GM12878 (cell line): ENCODE measurements at regions not wholly inside any gene's neighbourhood (a gene's known extent, or its start where the extent isn't known, plus 50 kb on each side); places are given as distances from the start of the nearest gene placed in this dataset.

Source experiments
- CTCF ChIP-seq, 3 experiments: IDR thresholded peaks in 2 of 3; conservative IDR thresholded peaks in 1 of 3; 2 replicates each; pipeline ENCODE4 v1.5.1; 2011; ENCODE audit warnings: low read depth in 3 of 3, low read length in 3 of 3, mild to moderate bottlenecking in 3 of 3, control low read depth in 2 of 3, moderate library complexity in 2 of 3, inconsistent platforms in 1 of 3, mixed read lengths in 1 of 3; ENCODE audit not compliant: control insufficient read depth in 2 of 3, insufficient read depth in 1 of 3; ENCODE audit errors: extremely low read depth in 1 of 3
- EP300 ChIP-seq, 2 experiments: fragments of 150-350 bp in 1 of 2; IDR thresholded peaks; 2 replicates each; pipeline ENCODE4 v1.6.1; 2011 to 2012; ENCODE audit warnings: low read depth in 2 of 2, low read length in 2 of 2, borderline replicate concordance in 1 of 2, improper control_type of control experiment in 1 of 2, inconsistent platforms in 1 of 2; ENCODE audit not compliant: control insufficient read depth in 1 of 2
- ESRRA ChIP-seq: IDR thresholded peaks from 2 replicates; pipeline ENCODE4 v1.6.1; 2012; ENCODE audit warnings: mild to moderate bottlenecking, low read length, improper control_type of control experiment
- GABPA ChIP-seq: IDR thresholded peaks from 2 replicates; pipeline ENCODE4 v1.6.1; 2014; ENCODE audit warnings: antibody characterized with exemption, low read depth, mild to moderate bottlenecking, inconsistent platforms
- JUND ChIP-seq: IDR thresholded peaks from 2 replicates; pipeline ENCODE4 v1.6.1; 2012; ENCODE audit warnings: low read depth, mild to moderate bottlenecking, low read length, improper control_type of control experiment, moderate library complexity
- PKNOX1 ChIP-seq: fragments of 450-650 bp; IDR thresholded peaks from 2 replicates; pipeline ENCODE4 v1.6.1; 2016; ENCODE audit warnings: mild to moderate bottlenecking
- POLR2A ChIP-seq: IDR thresholded peaks from 2 replicates; pipeline ENCODE4 v1.6.1; 2011; ENCODE audit warnings: low read depth, mild to moderate bottlenecking, low read length

GRCh38 chr1:59081795-59082194 lies 215.1 kb upstream of the FGGY start:
- TF ChIP-seq EP300 (IDR thresholded peaks at IDR 0.05; ENCODE audit: borderline replicate concordance in 1 of 2, control insufficient read depth in 1 of 2, low read depth in 2 of 2, low read length in 2 of 2) (no peak), POLR2A (no peak), PKNOX1 (no peak), CTCF (IDR thresholded peaks at IDR 0.05 in 2 of 3, conservative IDR thresholded peaks at IDR 0.05 in 1 of 3; ENCODE audit: control insufficient read depth in 2 of 3, extremely low read depth in 1 of 3, insufficient read depth in 1 of 3, low read depth in 3 of 3, low read length in 3 of 3) (no peak), GABPA (no peak), JUND (no peak), ESRRA (no peak)
